ENCODE measurements at regions not wholly inside any gene's neighbourhood (a gene's known extent, or its start where the extent isn't known, plus 50 kb on each side); places are given as distances from the start of the nearest gene placed in this dataset.

DNA sequence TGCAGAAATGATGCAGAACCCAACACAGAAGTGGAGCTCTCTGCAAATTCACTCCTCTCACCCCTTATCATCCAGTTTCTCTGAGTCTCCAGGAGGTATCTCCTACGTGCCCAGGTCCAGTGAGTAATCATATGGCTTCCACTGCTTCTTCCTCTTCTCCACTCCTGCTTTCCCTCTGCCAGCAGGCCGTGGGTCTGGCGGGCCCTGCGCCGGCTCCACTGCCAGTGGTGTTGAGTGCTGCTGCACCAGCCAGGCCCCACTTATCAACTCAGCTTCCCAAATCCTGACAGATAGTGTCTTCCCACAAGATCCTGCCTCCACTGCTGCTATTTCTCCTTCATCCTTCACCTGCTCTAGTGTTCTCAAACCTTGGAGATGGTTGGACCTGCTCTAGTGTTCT lies 227.6 kb upstream of the PARD3B start:
- Histone ChIP-seq H3K27me3 (ENCODE audit: control insufficient read depth, insufficient read depth, low read length) (no peaks in the 10 kb centered on the region), H3K4me1 (ENCODE audit: control insufficient read depth, insufficient read depth, low read length) (no peaks in the 10 kb centered on the region), H3K27ac (ENCODE audit: low read length) (no peak overlapping the region), H3K36me3 (ENCODE audit: control insufficient read depth, insufficient read depth, low read length) (no peaks in the 10 kb centered on the region), H3K4me3 (ENCODE audit: low read length) (no peak overlapping the region), H3K9me3 (ENCODE audit: control insufficient read depth, insufficient read depth, low read length) (no peaks in the 10 kb centered on the region)
- ATAC-seq, result no peak
- TF ChIP-seq, protein P1, sequence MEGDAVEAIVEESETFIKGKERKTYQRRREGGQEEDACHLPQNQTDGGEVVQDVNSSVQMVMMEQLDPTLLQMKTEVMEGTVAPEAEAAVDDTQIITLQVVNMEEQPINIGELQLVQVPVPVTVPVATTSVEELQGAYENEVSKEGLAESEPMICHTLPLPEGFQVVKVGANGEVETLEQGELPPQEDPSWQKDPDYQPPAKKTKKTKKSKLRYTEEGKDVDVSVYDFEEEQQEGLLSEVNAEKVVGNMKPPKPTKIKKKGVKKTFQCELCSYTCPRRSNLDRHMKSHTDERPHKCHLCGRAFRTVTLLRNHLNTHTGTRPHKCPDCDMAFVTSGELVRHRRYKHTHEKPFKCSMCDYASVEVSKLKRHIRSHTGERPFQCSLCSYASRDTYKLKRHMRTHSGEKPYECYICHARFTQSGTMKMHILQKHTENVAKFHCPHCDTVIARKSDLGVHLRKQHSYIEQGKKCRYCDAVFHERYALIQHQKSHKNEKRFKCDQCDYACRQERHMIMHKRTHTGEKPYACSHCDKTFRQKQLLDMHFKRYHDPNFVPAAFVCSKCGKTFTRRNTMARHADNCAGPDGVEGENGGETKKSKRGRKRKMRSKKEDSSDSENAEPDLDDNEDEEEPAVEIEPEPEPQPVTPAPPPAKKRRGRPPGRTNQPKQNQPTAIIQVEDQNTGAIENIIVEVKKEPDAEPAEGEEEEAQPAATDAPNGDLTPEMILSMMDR (IDR thresholded peaks at IDR 0.05), result no peak
- H3K27me3 Mint-ChIP-seq (ENCODE audit: low read depth in 2 of 2), result peaks cover 14 to 17% of the 10 kb centered on the region in 2 donors
- no peak overlapping the region for H3K27ac Mint-ChIP-seq
- H3K36me3 Mint-ChIP-seq, result no peaks in the 10 kb centered on the region
- 87% methylated on average over 5 of the region's 5 CpGs for WGBS (ENCODE audit: insufficient coverage)
- no peak overlapping the region for H3K4me3 Mint-ChIP-seq
- intact Hi-C loops (cut with micrococcal nuclease), result no loop called here
- no peak for DNase-seq
- H3K9me3 Mint-ChIP-seq, result no peaks in the 10 kb centered on the region
- no peaks in the 10 kb centered on the region for H3K4me1 Mint-ChIP-seq

DNA sequence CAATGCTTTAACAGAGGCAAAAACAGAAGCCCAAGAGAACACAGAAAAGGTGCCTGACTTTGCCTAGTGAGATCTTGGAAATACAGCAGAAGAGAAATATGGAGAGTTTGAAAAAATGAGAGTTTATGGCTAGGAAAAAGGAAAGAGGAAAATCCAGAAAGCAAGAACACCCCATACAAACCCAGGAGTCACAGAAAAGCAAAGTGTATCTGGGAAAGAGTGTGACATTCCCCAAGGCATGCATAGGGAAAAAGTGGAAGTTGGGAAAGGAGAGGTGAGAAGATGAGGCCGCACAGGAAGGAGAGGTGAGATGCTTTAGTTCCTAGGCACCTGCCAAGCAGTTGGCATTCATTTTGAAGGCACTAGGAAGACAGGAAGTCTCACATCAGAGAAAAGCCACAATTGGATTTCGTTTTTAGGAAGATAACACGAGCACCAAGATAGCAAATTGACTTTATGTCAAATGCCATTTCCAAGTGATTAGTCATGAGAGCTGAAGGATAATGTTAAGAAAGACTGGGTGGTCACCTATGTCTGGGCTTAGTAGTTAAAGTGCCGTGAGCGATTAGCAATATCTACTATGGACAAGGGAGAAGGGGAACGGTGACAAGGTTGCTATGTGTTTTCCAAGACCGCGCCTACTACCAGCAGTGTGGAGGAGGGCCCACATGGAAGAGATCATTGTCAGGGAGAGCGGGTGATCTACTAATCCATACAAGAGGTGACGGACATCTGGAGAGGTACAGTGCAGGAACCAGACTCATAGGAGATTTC lies 224.1 kb upstream of the PARD3B start:
- no peak overlapping the region for H3K27ac ChIP-seq (ENCODE audit: low read length)
- intact Hi-C loops (cut with micrococcal nuclease), result loop anchor here (5.0 kb wide), 1 partner anchor 1356 kb away; no protein-coding TSS in a partner anchor
- H3K27me3 Mint-ChIP-seq (ENCODE audit: low read depth in 2 of 2), result peaks cover 15 to 25% of the 10 kb centered on the region in 2 donors
- H3K9me3 Mint-ChIP-seq, result no peaks in the 10 kb centered on the region
- TF ChIP-seq, protein P1 (IDR thresholded peaks at IDR 0.05), result no peak
- no peak overlapping the region for H3K4me3 ChIP-seq (ENCODE audit: low read length)
- H3K36me3 Mint-ChIP-seq, result no peaks in the 10 kb centered on the region
- H3K36me3 ChIP-seq (ENCODE audit: control insufficient read depth, insufficient read depth, low read length), result no peaks in the 10 kb centered on the region
- H3K27ac Mint-ChIP-seq, result no peak overlapping the region
- no peak overlapping the region for H3K4me3 Mint-ChIP-seq
- no peaks in the 10 kb centered on the region for H3K27me3 ChIP-seq (ENCODE audit: control insufficient read depth, insufficient read depth, low read length)
- H3K9me3 ChIP-seq (ENCODE audit: control insufficient read depth, insufficient read depth, low read length), result no peaks in the 10 kb centered on the region
- 84% methylated on average over 10 of the region's 10 CpGs for WGBS (ENCODE audit: insufficient coverage)
- peaks cover 0 to 5% of the 10 kb centered on the region in 2 donors for H3K4me1 Mint-ChIP-seq
- ATAC-seq (no peak), DNase-seq (no peak)
- H3K4me1 ChIP-seq (ENCODE audit: control insufficient read depth, insufficient read depth, low read length), result no peaks in the 10 kb centered on the region

DNA sequence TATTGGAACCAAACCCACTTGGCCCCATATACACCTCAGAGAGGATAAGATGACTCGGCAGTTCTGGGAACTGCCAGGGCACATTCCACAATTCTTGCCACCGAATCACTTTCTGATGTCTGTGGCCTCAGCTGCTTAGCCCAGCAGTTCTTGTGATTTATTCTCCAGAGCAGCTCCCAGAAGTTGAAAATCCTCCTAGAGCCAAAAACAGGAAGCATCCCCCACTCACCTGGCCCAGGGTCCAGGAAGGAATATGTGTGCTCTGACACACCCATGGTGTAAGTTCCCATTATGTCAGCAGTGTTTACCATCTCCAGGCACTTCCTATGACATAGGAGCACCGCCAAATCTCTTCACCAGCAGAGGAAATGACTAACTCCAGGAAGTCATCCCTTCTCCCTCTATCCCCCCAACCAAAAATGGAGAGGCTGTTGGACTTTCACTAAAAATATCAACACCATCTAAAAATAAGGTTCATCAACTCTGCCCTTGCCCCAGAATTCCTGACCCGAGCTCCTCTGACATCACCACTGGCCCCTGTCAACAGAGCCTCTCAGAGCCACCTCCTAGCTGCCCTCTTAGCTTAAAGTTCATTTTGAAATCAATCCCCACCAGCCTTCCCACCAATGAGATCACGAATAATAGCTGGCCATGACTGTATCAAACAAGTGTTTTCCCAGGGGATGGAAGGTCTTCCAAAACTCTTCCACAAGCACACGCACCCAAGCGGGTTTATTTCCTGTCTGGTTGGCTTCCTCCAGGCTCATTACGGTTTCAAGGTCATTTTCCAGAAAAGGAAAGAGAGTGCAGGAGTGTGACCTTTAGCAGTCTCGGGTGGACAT lies 223.1 kb upstream of the PARD3B start:
- Mint-ChIP-seq H3K9me3 (no peaks in the 10 kb centered on the region), H3K36me3 (no peaks in the 10 kb centered on the region), H3K4me3 (no peak overlapping the region), H3K27ac (no peak overlapping the region), H3K4me1 (peaks cover 0 to 5% of the 10 kb centered on the region in 2 donors), H3K27me3 (ENCODE audit: low read depth in 2 of 2) (peaks cover 15 to 19% of the 10 kb centered on the region in 2 donors)
- Histone ChIP-seq H3K4me1 (ENCODE audit: control insufficient read depth, insufficient read depth, low read length) (no peaks in the 10 kb centered on the region), H3K27ac (ENCODE audit: low read length) (no peak overlapping the region), H3K27me3 (ENCODE audit: control insufficient read depth, insufficient read depth, low read length) (no peaks in the 10 kb centered on the region), H3K4me3 (ENCODE audit: low read length) (no peak overlapping the region), H3K36me3 (ENCODE audit: control insufficient read depth, insufficient read depth, low read length) (no peaks in the 10 kb centered on the region), H3K9me3 (ENCODE audit: control insufficient read depth, insufficient read depth, low read length) (no peaks in the 10 kb centered on the region)
- ATAC-seq (no peak), DNase-seq (no peak)
- WGBS (ENCODE audit: insufficient coverage), result 75% methylated on average over 9 of the region's 9 CpGs
- TF ChIP-seq, protein P1 (IDR thresholded peaks at IDR 0.05), result no peak
- intact Hi-C loops (cut with micrococcal nuclease), result loop anchor here (5.0 kb wide), 1 partner anchor 1355 kb away; no protein-coding TSS in a partner anchor
